Neural cell (in vitro differentiated cells): ENCODE measurements at regions not wholly inside any gene's neighbourhood (a gene's known extent, or its start where the extent isn't known, plus 50 kb on each side); places are given as distances from the start of the nearest gene placed in this dataset.

Source experiments
- H2AFZ ChIP-seq: fragments of 200-600, 300-800 bp; sonication (generic), shearing (Covaris generic); 2 replicates; pipeline ENCODE4 v1.6.0; 2014; ENCODE audit warnings: low read depth, mild to moderate bottlenecking, antibody characterized with exemption, low read length, moderate library complexity
- H3F3A ChIP-seq: fragments of 200-600 bp; shearing (Covaris generic); 2 replicates; pipeline ENCODE4 v1.6.1; 2016; ENCODE audit warnings: mild to moderate bottlenecking, moderate library complexity, mixed read lengths, antibody characterized with exemption, low read length; ENCODE audit not compliant: insufficient read depth, poor library complexity, severe bottlenecking
- H3K27ac ChIP-seq: fragments of 200-600, 300-800 bp; sonication (generic), shearing (Covaris generic); 2 replicates; pipeline ENCODE4 v1.5.1; 2014; ENCODE audit warnings: mild to moderate bottlenecking, low read length, moderate library complexity
- H3K27me3 ChIP-seq: fragments of 300-800, 200-600 bp; sonication (generic), shearing (Covaris generic); 2 replicates; pipeline ENCODE4 v1.6.0; 2014; ENCODE audit warnings: mild to moderate bottlenecking, low read depth, low read length, moderate library complexity; ENCODE audit not compliant: insufficient read depth
- H3K36me3 ChIP-seq: fragments of 300-800, 200-600 bp; sonication (generic), shearing (Covaris generic); 2 replicates; pipeline ENCODE4 v1.5.1; 2014; ENCODE audit warnings: mild to moderate bottlenecking, antibody characterized with exemption, low read length, moderate library complexity; ENCODE audit not compliant: insufficient read depth
- H3K4me2 ChIP-seq: fragments of 300-800, 200-600 bp; sonication (generic), shearing (Covaris generic); 2 replicates; pipeline ENCODE4 v1.6.0; 2014; ENCODE audit warnings: mild to moderate bottlenecking, low read length
- H3K4me3 ChIP-seq: fragments of 300-800, 200-600 bp; sonication (generic), shearing (Covaris generic); 2 replicates; pipeline ENCODE4 v1.5.1; 2014; ENCODE audit warnings: mild to moderate bottlenecking, low read length, moderate library complexity
- H3K79me2 ChIP-seq: fragments of 200-600 bp; shearing (Covaris generic); replicated peaks from 2 replicates; pipeline ENCODE4 v1.6.0; 2014; ENCODE audit warnings: mild to moderate bottlenecking, low read length, moderate library complexity; ENCODE audit not compliant: insufficient read depth
- H3K9ac ChIP-seq: fragments of 300-800, 200-600 bp; sonication (generic), shearing (Covaris generic); 2 replicates; pipeline ENCODE4 v1.6.1; 2016; ENCODE audit warnings: mild to moderate bottlenecking, low read length, mixed read lengths
- H3K9me2 ChIP-seq: fragments of 200-600 bp; shearing (Covaris generic); 2 replicates; pipeline ENCODE4 v1.6.1; 2016; ENCODE audit warnings: mild to moderate bottlenecking, low read length, mixed read lengths; ENCODE audit not compliant: insufficient read depth
- H3K9me3 ChIP-seq: fragments of 200-600, 300-800 bp; sonication (generic), shearing (Covaris generic); 2 replicates; pipeline ENCODE4 v1.6.1; 2016; ENCODE audit warnings: mild to moderate bottlenecking, mixed run types, low read length, moderate library complexity, mixed read lengths
- H4K20me1 ChIP-seq: fragments of 200-600 bp; shearing (Covaris generic); 2 replicates; pipeline ENCODE4 v1.6.1; 2016; ENCODE audit warnings: mild to moderate bottlenecking, mixed run types; ENCODE audit not compliant: insufficient read depth
- CTCF ChIP-seq: fragments of 450-650 bp; IDR thresholded peaks from 2 replicates; pipeline ENCODE4 v1.5.1; 2014; ENCODE audit warnings: antibody characterized with exemption, mild to moderate bottlenecking, moderate library complexity; ENCODE audit not compliant: poor library complexity, severe bottlenecking
- EP300 ChIP-seq: fragments of 450-650 bp; conservative IDR thresholded peaks from 2 replicates; pipeline ENCODE4 v1.6.1; 2014; ENCODE audit warnings: antibody characterized with exemption, mild to moderate bottlenecking, moderate library complexity; ENCODE audit not compliant: poor library complexity, severe bottlenecking
- EZH2 ChIP-seq: fragments of 200-600, 300-800 bp; shearing (Covaris generic), sonication (generic); IDR thresholded peaks from 2 replicates; pipeline ENCODE4 v1.6.1; 2014; ENCODE audit warnings: antibody characterized with exemption, low read length, borderline replicate concordance, mild to moderate bottlenecking; ENCODE audit not compliant: insufficient read depth, poor library complexity, severe bottlenecking
- MXI1 ChIP-seq: fragments of 450-650 bp; conservative IDR thresholded peaks from 2 replicates; pipeline ENCODE4 v1.6.1; 2014; ENCODE audit warnings: antibody characterized with exemption, mild to moderate bottlenecking; ENCODE audit not compliant: poor library complexity, severe bottlenecking
- POLR2AphosphoS5 ChIP-seq: IDR thresholded peaks from 2 replicates; pipeline ENCODE4 v1.6.1; 2012
- RAD21 ChIP-seq: fragments of 450-650 bp; conservative IDR thresholded peaks from 2 replicates; pipeline ENCODE4 v1.6.1; 2014; ENCODE audit warnings: antibody characterized with exemption, mild to moderate bottlenecking, moderate library complexity
- SMC3 ChIP-seq: fragments of 450-650 bp; conservative IDR thresholded peaks from 2 replicates; pipeline ENCODE4 v1.6.1; 2014; ENCODE audit warnings: antibody characterized with exemption, mild to moderate bottlenecking, moderate library complexity; ENCODE audit not compliant: poor library complexity
- TAF1 ChIP-seq: IDR thresholded peaks from 2 replicates; pipeline ENCODE4 v1.6.1; 2012; ENCODE audit warnings: low read depth
- TF ChIP-seq, protein P1 (sequence below): IDR thresholded peaks from 2 replicates; pipeline ENCODE4 v1.6.1; 2012; ENCODE audit warnings: borderline replicate concordance

GRCh38 chr2:78120275-78120674 lies 598.1 kb upstream of the LRRTM4 start:
- no peaks in the 10 kb centered on the region for H3K9me2 ChIP-seq

DNA sequence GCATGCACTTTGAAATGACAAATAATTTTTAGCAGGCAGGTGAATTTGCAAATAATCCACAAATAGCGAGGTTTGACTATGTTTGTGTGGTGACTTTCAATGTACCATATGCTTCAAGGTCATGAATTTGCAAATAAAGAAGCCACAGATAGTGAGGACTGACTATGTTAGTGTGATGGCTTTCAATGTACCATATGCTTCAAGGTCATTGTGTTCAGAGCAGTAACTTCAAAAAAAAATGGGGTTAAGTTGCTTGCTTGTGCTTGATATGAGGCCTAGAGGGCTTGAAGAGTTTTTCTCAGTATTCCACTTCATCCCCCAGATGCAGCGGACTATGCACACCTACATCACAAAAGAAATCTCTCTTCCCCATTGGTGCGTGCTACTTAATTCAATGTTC lies 602.9 kb upstream of the LRRTM4 start:
- Histone ChIP-seq H4K20me1 (no peaks in the 10 kb centered on the region), H3K4me2 (no peak overlapping the region), H3K27ac (no peak overlapping the region), H3K9me2 (no peaks in the 10 kb centered on the region), H3K4me3 (no peak overlapping the region), H3K79me2 (no peaks in the 10 kb centered on the region), H3K9me3 (no peaks in the 10 kb centered on the region), H3K9ac (no peak overlapping the region), H3F3A (no peaks in the 10 kb centered on the region), H3K27me3 (no peaks in the 10 kb centered on the region), H3K36me3 (no peaks in the 10 kb centered on the region), H2AFZ (no peak overlapping the region)
- TF ChIP-seq CTCF (no peak), EP300 (no peak), RAD21 (no peak), MXI1 (no peak), SMC3 (no peak), EZH2 (no peak), POLR2AphosphoS5 (no peak), TAF1 (no peak)
- TF ChIP-seq, protein P1, sequence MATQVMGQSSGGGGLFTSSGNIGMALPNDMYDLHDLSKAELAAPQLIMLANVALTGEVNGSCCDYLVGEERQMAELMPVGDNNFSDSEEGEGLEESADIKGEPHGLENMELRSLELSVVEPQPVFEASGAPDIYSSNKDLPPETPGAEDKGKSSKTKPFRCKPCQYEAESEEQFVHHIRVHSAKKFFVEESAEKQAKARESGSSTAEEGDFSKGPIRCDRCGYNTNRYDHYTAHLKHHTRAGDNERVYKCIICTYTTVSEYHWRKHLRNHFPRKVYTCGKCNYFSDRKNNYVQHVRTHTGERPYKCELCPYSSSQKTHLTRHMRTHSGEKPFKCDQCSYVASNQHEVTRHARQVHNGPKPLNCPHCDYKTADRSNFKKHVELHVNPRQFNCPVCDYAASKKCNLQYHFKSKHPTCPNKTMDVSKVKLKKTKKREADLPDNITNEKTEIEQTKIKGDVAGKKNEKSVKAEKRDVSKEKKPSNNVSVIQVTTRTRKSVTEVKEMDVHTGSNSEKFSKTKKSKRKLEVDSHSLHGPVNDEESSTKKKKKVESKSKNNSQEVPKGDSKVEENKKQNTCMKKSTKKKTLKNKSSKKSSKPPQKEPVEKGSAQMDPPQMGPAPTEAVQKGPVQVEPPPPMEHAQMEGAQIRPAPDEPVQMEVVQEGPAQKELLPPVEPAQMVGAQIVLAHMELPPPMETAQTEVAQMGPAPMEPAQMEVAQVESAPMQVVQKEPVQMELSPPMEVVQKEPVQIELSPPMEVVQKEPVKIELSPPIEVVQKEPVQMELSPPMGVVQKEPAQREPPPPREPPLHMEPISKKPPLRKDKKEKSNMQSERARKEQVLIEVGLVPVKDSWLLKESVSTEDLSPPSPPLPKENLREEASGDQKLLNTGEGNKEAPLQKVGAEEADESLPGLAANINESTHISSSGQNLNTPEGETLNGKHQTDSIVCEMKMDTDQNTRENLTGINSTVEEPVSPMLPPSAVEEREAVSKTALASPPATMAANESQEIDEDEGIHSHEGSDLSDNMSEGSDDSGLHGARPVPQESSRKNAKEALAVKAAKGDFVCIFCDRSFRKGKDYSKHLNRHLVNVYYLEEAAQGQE: no peak

More at GRCh38 chr2:78120275-78120674, 598.1 kb upstream of the LRRTM4 start:
- Histone ChIP-seq H3K4me2 (no peak overlapping the region), H3K27me3 (no peaks in the 10 kb centered on the region), H3K4me3 (no peak overlapping the region), H3F3A (no peaks in the 10 kb centered on the region), H3K9ac (no peak overlapping the region), H3K36me3 (no peaks in the 10 kb centered on the region), H2AFZ (no peak overlapping the region), H3K79me2 (no peaks in the 10 kb centered on the region), H3K9me3 (no peaks in the 10 kb centered on the region), H3K27ac (no peak overlapping the region), H4K20me1 (no peaks in the 10 kb centered on the region)
- TF ChIP-seq RAD21: no peak
- no peak for TF ChIP-seq EZH2
- TF ChIP-seq POLR2AphosphoS5: no peak
- TF ChIP-seq MXI1: no peak
- TF ChIP-seq SMC3: no peak
- no peak for TF ChIP-seq EP300
- TF ChIP-seq CTCF: no peak
- TF ChIP-seq TAF1: no peak
- TF ChIP-seq, protein P1: no peak
